NCI-H2171 (cell line): ENCODE measurements at regions not wholly inside any gene's neighbourhood (a gene's known extent, or its start where the extent isn't known, plus 50 kb on each side); places are given as distances from the start of the nearest gene placed in this dataset.
"Not testable (repeated sequence)": the region's sequence is repeated elsewhere in the genome, so short reads cannot be mapped to it uniquely, and the experiment has no call there.

Source experiments
- DNase-seq: peaks from one replicate; lab custom pipeline; 2025; lab: John Stamatoyannopoulos, UW

DNA sequence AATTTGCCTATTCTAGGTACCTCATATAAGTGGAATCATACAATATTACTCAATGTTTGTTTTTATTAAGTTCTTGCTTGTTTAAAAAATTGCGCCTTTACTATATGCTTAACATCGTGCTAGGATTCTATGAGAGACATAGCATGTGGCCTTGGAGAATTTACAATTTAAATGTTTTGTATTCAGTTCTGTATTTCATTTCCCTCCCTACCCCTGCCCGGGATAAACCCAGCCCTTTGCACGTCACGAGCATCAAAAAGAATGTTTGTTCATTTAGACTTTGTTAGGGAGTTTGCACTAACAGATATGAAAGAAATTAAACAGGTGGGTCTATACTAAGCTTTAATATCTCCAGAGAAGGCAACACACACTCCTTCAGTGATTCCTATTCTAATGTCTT lies 75.7 kb downstream of the C18orf54 start:
- DNase-seq, result no peak

DNA sequence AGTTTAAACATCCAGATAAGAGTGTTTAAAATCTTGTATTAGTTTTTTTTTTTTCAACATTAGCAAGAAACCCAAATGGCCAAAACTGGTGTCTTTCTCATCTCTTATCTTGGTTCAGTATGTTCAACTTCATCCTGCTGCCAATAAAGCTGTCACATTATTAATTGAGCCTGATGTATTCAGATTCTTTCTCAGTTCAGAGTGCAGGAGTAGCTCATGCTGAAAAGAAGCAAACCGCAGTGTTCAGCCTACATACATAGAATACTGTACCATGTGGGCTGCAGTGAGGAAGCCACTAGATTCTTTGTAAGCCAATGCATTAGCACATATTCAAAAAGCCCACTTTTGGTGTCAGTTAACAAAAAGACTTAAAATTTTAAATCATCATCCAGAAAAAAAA lies 76.2 kb downstream of the C18orf54 start:
- no peak for DNase-seq

DNA sequence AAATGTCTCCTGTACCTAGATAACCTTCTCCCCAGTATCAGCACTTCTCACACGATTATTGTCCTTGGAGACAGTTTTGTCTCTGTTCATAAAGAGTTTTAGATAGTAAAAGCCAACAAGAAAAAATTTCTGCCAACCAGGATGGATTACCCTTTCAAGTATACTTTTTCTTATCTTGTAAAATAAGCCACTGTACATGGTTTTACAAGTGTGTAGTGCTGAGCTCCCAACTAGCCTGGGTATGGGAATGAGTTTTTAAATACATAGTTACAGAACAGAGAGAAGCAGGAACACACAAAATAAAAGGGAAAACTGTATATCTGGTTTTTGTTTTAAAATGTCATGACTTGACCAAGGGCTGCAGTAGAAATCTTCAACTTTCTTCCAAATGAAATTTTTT lies 76.7 kb downstream of the C18orf54 start:
- DNase-seq, result no peak

DNA sequence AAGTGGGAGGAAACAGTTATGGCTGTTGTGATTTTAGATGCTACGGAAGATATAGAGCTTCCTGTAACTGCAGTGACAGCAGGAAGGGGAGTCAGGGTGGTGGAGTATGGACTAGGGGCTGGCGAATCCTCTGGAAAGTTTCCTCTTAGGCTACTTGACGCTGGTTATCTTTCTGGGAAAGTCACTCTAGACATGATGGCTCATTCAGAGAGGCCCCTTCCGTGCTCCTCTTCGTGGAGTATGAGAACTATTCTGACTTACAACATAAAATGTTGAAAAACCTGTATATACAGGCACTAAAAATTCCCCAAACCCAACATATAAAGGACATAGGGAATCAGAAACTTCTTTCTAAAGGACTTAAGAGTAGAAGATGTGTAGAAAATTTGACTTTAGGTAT lies 78.8 kb downstream of the C18orf54 start:
- no peak for DNase-seq

DNA sequence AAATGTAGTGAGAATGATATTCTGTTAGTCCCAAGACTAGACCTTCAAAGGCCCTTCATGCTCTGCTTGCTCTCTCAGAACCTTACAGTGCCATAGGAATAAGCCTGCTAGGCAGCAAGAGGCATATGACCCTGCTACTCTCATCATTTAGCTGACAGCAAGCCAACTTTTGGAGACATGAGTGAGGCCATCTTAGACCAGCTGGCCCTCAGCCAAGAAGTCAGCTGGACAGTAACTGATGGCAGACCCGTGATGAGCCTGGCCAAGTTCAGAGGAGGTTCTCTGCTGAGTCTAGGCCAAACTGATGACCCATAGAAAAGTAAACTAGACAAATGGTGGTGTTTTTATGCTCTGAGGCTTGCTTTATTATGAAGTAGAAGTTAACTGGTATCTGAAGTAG lies 82.6 kb downstream of the C18orf54 start:
- no peak for DNase-seq

DNA sequence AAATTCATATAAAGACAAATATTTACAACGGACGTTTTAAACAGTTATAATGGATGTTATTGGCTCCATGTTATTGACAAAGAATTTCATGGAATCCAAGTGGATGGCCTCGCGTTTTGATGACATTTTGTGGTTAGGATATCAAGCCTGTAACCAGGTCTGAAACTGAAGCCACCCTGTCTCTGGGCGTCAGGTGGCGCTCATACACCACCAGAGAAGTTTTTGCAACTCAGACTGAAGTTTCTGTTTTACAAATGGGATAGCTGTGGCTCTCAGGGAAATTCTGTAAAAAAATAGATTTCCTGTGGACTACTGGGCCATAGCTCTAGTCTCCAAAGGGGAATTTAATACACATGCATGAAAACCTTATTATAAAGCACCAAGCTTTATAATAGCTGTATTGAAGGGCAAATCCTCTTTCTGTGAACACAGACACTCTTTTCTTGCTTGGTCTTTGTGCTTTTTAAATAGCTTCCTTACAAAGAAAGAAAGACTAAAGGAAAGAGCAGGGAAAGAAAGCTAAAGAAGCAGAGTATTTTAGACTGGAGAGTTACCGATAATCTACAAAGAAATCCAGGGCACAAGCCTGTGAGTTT lies 86.7 kb downstream of the C18orf54 start:
- peak; percentile 4 for DNase-seq

DNA sequence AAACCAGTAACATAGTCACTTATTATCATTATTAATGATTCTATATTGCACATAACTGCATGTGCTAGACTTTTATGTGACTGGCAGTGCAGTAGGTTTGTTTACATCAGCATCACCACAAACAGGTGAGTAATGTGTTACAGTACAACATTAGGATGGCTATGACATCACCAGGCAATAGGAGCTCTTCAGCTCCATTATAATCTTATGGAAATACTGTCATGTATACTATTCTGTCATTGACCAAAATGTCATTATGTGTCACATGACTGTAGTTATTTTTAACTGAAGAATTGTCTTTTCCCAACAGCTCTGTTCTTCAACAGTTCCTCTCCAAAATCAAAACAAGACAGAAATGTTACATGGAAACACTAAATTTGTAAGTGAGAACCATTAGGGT lies 96.3 kb downstream of the C18orf54 start:
- no peak for DNase-seq

DNA sequence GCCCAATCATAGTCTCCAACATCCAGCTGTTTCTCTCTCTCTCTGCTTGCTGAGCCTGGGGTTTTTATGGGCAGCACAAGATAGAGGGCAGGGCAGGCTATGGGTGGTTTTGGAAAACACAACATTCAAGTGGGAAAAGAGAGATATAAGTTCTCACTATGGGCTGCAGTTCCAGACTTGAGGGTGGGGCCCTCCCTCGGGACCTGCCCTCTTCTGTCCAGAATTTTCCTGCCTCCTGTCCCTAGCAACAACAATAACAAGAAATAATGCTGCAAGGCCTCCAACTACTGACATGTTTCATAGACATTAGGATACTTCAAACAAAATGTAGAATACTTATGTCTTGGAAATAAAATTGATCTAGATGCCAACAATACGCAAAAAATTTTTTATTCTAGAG lies 107.8 kb downstream of the C18orf54 start:
- DNase-seq, result no peak

DNA sequence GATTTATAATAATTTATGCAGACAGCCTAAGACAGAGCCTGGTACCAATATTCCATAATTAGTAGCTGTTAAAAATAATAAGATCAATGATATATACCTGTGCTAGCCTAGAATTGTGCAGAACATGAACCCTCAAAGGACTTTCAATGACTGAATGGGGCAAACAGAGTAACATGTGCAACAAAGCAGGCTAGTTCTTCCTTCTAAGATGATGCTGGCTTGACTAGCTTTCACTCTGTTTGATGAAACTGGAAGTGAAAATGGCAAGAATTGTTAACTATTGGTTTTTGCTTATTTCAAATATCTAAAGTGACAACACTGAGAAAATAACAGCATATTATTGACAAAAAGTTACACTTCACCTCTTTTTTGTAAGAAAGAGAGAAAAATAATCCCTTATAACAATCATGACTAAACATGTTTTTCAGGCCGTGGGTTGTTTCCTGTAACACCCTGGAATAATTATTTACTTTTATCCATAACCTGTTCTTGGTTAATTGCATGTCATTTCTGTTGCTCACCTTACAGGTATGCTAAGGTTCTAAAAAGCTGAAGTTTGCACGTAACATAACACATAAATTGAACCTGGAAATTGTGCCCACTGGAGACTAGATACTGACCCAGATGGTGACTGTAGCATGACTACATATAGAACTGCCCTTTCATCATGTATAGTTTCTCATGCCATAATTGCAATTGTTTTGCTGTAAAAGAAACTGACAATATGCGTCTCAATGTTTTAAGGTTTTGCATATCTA lies 108.7 kb downstream of the C18orf54 start:
- no peak for DNase-seq

DNA sequence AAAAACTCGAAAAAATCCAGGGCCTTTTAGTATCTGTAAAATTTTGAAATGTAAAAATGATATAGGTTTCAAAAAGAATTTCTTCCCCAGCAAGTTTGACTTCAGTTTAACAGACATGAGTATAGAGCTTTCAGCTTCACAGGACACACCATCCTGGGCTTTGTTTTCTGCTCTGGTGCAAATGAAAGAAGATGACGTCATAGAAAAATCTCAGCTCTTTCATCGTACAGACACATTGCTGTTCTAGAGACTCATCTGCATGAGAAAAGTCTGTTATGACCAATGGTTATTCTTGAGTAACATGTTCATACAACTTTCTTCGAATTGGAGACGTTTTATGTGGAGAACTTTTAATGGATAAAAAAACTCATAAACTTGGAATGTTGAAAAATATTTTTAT lies 111.7 kb upstream of the DYNAP start:
- no peak for DNase-seq

DNA sequence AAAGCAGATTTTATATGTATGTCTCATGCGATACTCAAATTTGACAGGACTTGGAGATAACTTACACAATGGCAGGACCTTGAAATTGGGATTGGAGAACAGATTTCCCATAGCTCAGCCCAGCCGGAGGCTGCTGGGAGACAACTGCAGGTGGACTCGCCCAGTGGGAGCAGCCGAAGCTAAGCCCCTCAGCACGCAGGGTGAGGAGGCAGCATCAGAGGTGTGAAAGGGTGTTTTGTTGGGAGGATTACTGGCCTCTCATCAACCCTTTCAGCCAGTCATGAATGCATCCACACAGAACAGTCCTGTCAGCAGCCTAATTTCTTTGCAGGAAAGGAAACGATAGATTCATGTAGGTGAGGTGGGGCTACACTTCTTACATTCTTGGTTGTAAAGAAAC lies 110.4 kb upstream of the DYNAP start:
- DNase-seq, result no peak

DNA sequence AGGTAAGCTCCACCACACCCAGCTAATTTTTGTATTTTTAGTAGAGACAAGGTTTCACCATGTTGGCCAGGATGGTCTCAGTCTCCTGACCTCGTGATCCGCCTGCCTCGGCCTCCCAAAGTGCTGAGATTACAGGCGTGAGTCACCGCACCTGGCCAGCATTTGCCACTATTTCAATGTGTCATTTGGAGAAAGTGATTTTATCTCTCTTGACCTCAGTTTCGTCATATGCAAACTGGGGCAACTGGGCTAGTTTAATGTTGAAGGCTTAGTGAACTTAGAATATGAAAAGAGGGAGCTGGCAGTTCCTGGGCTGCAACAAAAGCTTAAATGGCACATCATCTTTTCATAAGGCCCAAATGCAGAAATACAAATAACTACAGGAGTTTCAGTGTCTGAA lies 88.6 kb upstream of the DYNAP start:
- DNase-seq, result not testable (repeated sequence)

DNA sequence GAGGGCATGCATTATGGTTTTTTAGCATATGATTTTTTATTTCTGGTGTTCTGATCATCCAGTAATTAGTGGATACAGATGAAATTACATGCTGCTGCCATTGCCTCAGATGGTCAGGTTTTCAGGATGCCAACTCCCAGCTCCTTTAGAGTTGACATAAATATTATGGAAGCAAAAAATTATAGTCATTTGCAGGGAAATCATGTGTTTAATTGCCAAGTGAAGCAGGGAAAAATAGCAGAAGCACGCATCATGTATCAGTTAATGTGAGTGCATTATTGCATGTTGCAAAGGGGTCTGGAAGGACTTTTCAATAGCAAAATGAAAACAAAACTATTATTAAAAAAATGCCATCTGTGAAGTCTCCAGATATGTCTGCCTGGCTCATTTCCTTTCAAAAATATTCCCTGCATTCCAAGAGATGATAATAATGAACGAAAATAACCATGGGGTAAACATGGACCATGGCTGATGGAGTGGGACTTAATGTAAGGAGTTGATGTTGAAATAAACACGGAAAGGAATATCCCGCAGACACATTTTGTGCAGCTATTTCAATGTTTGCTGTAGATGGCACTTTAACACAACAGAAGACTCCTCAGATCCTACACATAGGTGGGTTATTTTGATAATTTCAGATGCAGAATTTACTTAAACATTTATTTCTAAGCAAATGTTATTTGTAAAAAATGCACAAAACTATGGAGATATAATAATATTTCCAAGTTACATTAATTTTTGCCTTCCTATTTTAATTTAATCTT lies 87.7 kb upstream of the DYNAP start:
- no peak for DNase-seq

DNA sequence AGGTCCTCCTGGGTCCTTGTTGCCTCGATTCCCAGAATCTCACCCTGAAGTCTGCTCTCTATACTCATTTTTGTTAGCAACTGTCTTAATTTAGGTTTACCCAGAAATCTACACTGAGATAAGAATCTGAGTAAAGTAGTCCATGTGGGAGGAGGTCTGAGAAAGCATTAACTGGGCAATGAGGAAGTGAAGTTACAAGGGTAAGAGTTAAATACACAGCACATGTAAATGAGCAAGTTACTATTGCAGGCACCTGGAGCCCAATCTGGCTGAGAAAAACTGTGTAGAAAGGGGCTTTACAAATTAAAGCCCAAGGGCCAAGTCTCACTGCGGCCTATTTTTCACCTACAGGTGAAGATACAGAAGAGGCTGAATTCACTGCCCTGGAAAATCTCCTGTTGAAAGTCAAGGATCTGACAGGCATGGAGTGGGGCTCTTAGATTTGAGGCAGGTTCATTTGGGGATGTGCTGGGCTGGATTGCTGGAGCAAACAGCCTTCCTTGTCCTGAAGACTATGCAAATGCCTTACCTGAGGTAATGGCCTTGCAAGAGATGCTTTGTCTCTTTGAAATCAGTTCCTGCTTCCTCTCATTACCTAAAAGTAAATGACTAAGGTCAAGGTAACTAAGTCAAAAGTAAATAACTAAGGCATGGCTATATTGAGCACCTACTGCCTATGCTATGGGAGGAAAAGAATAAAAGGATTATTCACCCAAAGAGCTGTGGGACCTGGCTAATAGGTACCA lies 84.4 kb upstream of the DYNAP start:
- DNase-seq, result no peak

DNA sequence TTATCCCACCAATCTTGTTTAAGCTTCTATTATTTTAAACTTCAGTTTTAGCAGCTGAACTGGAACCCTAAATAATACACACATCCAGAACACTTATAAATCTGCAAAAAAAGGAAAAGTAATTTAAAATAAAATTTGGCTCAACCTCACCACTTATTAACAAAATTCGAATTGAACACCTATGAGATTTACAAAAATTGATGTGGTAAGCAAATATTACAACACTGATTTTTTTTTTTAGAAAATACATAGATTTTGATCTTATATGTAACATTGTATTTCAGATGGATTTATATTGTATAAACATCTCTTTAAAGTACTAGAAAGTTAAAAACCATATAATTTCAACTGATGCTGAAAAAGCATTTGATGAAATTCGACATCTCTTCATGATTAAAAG lies 81.3 kb upstream of the DYNAP start:
- no peak for DNase-seq

DNA sequence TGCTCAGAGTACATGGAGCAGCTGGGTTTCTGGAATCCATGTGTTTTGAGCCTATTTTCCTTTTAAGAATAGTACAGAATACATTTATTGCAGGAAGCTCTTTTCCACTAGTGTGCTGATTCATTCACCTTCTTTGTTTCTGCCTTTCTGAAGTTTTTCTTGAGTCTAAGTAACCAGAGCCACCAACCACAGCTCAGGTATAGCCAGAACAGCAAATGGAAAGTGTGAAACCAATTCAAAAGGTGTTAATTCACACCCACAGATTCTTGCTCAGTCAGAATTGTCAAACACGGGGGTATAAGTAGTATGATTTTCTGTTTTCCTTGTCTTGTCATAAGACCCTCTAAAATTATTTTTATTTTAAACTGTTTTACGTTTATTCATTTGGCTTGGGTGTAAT lies 75.9 kb upstream of the DYNAP start:
- no peak for DNase-seq

DNA sequence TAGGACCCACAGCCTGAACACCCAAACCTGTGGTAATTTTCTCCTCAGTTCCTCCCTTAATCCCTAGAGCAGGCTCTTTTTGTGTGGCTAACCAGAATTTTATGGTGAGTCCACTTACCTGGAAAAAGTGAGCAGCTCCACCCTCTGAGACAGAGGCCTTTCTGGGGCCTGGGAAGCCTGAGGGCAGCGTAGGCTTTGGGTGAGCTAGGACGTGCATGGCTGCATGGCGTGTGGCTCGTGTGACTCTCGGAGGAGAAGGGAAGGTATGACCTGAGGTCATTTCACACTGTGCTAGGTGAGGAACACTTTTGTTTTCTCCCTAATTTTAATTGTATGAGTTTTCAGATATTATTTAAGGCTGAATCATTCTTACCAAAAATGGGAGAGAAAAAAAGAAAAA lies 73.5 kb upstream of the DYNAP start:
- no peak for DNase-seq

DNA sequence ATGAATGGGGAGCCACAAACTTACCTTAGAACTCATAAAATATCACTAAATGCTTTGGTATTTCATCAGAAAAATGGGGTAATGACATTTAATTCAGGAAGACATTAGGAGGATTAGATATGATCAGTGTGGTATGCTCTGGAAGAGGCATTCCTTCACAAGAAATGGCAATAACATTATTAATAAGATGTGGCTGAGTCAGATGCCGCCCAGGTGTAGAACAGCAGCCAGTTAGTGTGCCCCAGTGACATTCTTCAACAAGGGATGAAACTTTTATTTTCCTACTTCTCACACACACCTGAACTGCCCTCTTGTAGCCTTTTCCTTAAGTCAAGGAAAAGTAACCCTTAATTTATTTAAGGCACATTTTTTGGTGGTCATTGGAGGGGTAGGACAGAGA lies 69.2 kb upstream of the DYNAP start:
- DNase-seq, result no peak

DNA sequence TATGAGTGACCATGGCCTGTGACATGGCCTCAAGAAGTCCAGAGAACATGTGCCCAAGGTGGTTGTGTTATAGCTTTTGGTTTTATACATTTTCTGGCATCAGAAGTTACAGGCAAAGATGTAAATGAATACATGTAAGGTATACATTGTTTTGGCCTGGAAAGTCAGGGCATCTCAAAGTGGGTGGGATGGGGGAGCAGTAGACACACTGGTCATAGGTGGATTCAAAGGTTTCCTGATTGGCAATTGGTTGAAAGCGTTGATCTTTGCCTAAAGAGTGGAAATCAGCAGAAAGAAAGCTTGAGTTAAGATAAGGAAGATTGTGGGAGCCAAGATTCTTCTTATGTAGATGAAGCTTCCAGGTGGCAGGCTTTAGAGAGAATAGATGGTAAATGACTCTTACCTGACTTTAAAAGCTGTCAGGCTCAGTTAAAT lies 62.1 kb upstream of the DYNAP start:
- DNase-seq, result no peak

DNA sequence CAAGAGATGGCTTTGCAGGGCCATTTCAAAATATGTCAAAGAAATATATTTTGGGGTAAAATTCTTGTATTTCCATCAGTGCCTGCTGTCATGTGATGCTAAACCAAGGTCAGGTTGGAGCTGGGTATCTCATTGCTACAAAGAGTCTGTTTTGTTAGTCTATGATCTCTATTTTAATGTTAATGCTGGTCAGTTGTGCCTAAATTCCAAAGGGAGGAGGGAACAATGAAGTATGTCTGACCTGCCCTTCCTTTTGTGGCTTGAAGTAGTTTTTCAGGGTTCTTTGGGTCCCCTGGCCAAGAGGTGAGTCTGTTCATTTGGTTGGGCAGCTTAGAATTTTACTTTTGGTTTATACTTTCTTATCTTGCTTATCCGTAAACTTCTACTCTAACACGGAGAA lies 61.6 kb upstream of the DYNAP start:
- DNase-seq, result no peak

DNA sequence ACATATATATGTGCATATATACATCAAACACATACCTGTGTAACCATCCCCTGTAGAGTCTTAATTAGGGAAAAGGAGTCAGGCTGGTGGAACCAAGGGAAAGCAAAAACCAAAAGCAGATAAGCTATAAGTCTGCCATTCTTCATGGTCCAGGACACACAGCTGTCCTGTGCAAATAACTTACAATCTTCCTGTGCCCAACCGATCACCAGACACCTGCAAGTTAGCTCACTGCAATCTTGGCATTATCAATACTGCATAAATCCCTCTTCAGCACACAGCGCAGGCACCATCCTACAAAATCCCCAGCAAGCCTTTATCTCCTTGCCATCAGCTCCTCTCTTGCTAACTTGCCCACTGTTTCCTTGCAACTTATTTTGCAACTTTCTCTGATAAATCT lies 60.8 kb upstream of the DYNAP start:
- DNase-seq, result no peak

DNA sequence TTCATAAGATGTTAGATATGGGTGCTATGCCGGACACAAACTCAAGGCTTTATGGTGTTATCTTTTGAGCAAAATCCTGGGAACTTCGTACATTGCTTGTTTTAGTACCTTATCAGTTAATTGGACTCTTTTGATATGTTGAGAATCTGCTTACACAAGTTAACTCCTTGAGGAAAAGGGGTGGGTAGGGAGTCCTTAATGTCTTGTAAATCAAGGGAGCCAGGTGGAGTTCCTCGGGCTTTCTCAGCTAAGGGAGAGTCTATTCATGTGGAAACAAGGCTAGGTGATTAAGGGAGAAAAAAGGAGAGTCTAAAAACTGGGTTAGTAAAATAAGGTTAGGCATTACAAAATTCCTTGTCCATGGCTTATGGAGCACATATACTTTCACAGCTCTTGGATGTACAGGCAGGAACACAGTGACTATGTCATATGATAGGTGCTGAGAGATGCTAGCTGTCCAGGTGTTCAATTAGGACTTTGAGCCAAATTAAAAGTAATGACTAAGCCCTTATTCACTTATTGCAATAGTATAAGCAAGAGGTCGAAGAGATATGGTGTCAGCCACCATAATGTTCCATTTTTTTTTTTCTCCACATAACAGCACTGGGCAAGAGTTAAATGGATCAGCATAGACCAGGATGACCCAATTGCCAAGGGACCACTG lies 59.5 kb upstream of the DYNAP start:
- DNase-seq, result no peak
